ENCODE measurements at regions not wholly inside any gene's neighbourhood (a gene's known extent, or its start where the extent isn't known, plus 50 kb on each side); places are given as distances from the start of the nearest gene placed in this dataset.

DNA sequence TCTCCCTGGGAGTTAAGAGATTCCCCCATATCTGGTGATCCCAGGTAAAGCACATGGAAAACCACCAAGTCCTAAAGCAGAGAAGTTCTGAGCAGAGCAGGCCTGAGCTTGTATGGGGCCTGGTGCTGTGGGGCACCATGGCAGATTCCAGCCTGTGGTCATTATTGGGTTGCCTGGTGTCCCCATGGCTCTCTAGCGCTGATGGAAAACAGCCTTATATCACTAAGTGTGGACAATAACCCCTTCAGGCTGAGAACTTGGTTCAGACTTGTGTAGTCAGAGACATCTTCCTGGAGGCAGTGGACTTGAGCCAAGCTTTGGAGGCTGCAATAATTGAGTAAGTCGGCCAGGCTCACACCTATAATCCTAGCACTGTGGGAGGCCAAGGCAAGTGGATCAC lies 96.8 kb downstream of the MCFD2 start:
- WGBS, 2 experiments (ENCODE audit: insufficient coverage in 1 of 2, insufficient read length in 1 of 2) = 92 to 100% methylated on average over 1 to 2 of the region's 2 CpGs
- no peak overlapping the region for H3K4me3 Mint-ChIP-seq
- Histone ChIP-seq H3K9me3 (ENCODE audit: control insufficient read depth, low read length) (no peaks in the 10 kb centered on the region), H3K4me1 (ENCODE audit: control insufficient read depth, insufficient read depth, low read length) (no peaks in the 10 kb centered on the region), H3K27me3 (ENCODE audit: control insufficient read depth, insufficient read depth, low read length, poor library complexity, severe bottlenecking) (no peaks in the 10 kb centered on the region), H3K27ac (ENCODE audit: low read depth, low read length) (no peak overlapping the region), H3K36me3 (ENCODE audit: control insufficient read depth, insufficient read depth, low read length) (no peaks in the 10 kb centered on the region), H3K9ac (ENCODE audit: extremely low read depth, low read length, poor library complexity, severe bottlenecking) (no peak overlapping the region), H3K4me3 (ENCODE audit: low read length) (no peak overlapping the region)
- no peaks in the 10 kb centered on the region for H3K27me3 Mint-ChIP-seq (ENCODE audit: insufficient read depth)
- TF ChIP-seq, protein P1, sequence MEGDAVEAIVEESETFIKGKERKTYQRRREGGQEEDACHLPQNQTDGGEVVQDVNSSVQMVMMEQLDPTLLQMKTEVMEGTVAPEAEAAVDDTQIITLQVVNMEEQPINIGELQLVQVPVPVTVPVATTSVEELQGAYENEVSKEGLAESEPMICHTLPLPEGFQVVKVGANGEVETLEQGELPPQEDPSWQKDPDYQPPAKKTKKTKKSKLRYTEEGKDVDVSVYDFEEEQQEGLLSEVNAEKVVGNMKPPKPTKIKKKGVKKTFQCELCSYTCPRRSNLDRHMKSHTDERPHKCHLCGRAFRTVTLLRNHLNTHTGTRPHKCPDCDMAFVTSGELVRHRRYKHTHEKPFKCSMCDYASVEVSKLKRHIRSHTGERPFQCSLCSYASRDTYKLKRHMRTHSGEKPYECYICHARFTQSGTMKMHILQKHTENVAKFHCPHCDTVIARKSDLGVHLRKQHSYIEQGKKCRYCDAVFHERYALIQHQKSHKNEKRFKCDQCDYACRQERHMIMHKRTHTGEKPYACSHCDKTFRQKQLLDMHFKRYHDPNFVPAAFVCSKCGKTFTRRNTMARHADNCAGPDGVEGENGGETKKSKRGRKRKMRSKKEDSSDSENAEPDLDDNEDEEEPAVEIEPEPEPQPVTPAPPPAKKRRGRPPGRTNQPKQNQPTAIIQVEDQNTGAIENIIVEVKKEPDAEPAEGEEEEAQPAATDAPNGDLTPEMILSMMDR (conservative IDR thresholded peaks at IDR 0.05) = no peak
- H3K9me3 Mint-ChIP-seq = no peaks in the 10 kb centered on the region
- peaks cover 7% of the 10 kb centered on the region for H3K4me1 Mint-ChIP-seq
- no peak overlapping the region for H3K27ac Mint-ChIP-seq
- H3K36me3 Mint-ChIP-seq (ENCODE audit: low read depth) = no peaks in the 10 kb centered on the region
- DNase-seq = no peak

DNA sequence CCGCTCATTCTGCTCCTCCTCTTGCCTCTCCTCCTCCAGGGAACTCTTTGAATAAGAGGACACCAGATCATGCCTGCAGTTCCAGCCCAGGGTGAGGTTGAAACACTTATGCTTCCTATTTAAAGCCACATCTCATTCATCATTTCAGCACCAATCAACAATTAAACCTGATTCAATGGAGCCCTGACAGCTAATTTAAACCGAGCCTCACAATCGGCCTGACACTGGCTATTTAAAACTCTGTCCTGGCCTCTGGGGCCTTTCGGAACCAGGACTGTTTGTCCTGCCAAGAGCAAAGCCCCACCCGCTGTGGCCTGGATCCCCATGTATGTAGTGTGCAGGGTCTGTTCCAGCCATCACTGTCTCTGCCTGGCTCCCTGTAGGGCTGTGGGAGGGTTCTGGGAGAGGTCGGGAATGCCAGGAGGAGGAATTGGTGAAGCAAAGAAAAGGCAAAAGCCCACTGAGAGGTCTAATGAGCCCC lies 97.4 kb downstream of the MCFD2 start:
- peak; percentile 19 for DNase-seq
- H3K9me3 Mint-ChIP-seq = no peaks in the 10 kb centered on the region
- no peaks in the 10 kb centered on the region for H3K36me3 Mint-ChIP-seq (ENCODE audit: low read depth)
- H3K27me3 Mint-ChIP-seq (ENCODE audit: insufficient read depth) = no peaks in the 10 kb centered on the region
- TF ChIP-seq, protein P1 (conservative IDR thresholded peaks at IDR 0.05) = no peak
- WGBS, 2 experiments (ENCODE audit: insufficient coverage in 1 of 2, insufficient read length in 1 of 2) = 90 to 100% methylated on average over 1 to 6 of the region's 6 CpGs
- Histone ChIP-seq H3K9ac (ENCODE audit: extremely low read depth, low read length, poor library complexity, severe bottlenecking) (no peak overlapping the region), H3K4me3 (ENCODE audit: low read length) (no peak overlapping the region), H3K27me3 (ENCODE audit: control insufficient read depth, insufficient read depth, low read length, poor library complexity, severe bottlenecking) (no peaks in the 10 kb centered on the region), H3K4me1 (ENCODE audit: control insufficient read depth, insufficient read depth, low read length) (no peaks in the 10 kb centered on the region), H3K36me3 (ENCODE audit: control insufficient read depth, insufficient read depth, low read length) (no peaks in the 10 kb centered on the region), H3K9me3 (ENCODE audit: control insufficient read depth, low read length) (no peaks in the 10 kb centered on the region), H3K27ac (ENCODE audit: low read depth, low read length) (no peak overlapping the region)
- no peak overlapping the region for H3K27ac Mint-ChIP-seq
- H3K4me3 Mint-ChIP-seq = no peak overlapping the region
- peaks cover 7% of the 10 kb centered on the region for H3K4me1 Mint-ChIP-seq

DNA sequence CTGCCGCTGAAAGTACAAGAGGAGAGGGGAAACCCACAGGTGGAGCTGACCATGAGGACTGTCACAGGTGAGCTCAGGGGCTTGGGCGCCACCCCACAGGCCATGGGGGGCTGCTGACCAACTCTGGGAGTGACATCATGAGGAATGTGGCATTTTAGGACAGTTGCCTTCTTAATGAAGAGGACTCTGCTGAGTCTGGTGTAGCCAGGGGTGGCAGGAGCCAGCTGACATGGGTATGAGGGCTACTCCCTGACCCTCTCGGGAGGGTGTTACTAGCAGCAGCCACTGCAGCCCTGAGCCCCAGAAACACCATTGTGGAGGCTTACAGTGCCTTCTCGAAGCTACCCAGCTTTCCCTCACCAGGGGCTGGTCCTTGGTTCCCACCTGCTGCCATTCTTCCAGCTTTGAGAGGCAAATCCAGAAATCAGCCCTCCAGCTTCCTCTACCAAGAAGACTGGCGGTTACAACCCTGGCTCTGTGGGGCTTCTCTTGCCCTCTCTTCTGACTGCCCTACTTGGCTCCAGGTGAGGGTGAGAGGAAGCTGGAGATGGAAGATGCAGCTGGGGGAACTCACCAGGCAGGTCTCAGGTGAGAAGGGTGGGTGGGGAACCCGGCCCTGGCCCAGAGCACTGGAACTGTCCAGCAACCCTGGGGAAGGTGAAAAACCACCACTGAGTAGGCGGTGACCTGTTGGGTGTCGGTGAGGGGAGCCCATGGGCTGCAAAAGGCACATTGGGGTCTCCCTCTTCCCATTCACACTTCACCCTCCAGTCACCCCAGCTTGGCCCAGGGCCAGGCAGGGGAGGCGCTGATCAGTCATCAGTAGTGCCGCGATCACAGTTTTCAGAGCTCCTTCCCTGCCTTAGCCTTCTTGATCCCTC lies 98.5 kb downstream of the MCFD2 start:
- WGBS, 2 experiments (ENCODE audit: insufficient coverage in 1 of 2, insufficient read length in 1 of 2) = 88 to 89% methylated on average over 4 to 11 of the region's 11 CpGs
- no peak overlapping the region for H3K27ac ChIP-seq (ENCODE audit: low read depth, low read length)
- H3K27me3 Mint-ChIP-seq (ENCODE audit: insufficient read depth) = peaks cover 2% of the 10 kb centered on the region
- no peaks in the 10 kb centered on the region for H3K9me3 ChIP-seq (ENCODE audit: control insufficient read depth, low read length)
- H3K36me3 ChIP-seq (ENCODE audit: control insufficient read depth, insufficient read depth, low read length) = no peaks in the 10 kb centered on the region
- no peak overlapping the region for H3K27ac Mint-ChIP-seq
- peaks cover 10% of the 10 kb centered on the region for H3K4me1 Mint-ChIP-seq
- TF ChIP-seq, protein P1 (conservative IDR thresholded peaks at IDR 0.05) = no peak
- H3K27me3 ChIP-seq (ENCODE audit: control insufficient read depth, insufficient read depth, low read length, poor library complexity, severe bottlenecking) = no peaks in the 10 kb centered on the region
- H3K9me3 Mint-ChIP-seq = no peaks in the 10 kb centered on the region
- no peak overlapping the region for H3K9ac ChIP-seq (ENCODE audit: extremely low read depth, low read length, poor library complexity, severe bottlenecking)
- no peaks in the 10 kb centered on the region for H3K36me3 Mint-ChIP-seq (ENCODE audit: low read depth)
- no peak overlapping the region for H3K4me3 ChIP-seq (ENCODE audit: low read length)
- no peak overlapping the region for H3K4me3 Mint-ChIP-seq
- no peaks in the 10 kb centered on the region for H3K4me1 ChIP-seq (ENCODE audit: control insufficient read depth, insufficient read depth, low read length)
- peak; percentile 39 for DNase-seq

Measured in endodermal cell (in vitro differentiated cells).